ENCODE measurements at regions not wholly inside any gene's neighbourhood (a gene's known extent, or its start where the extent isn't known, plus 50 kb on each side); places are given as distances from the start of the nearest gene placed in this dataset.

- DNase-seq (ENCODE audit: low read depth in 2 of 2), result no peak
- H3K4me3 ChIP-seq (replicated peaks in 1 of 2; ENCODE audit: low read depth in 2 of 2, low read length in 2 of 2), result no peak overlapping the region
- TF ChIP-seq CTCF (IDR thresholded peaks at IDR 0.05; ENCODE audit: low read depth, low read length), result no peak
These were observed 112.5 kb upstream of the SMAD3 start for GRCh38 chr15:66952756-66953522.

- no peak for TF ChIP-seq CTCF (IDR thresholded peaks at IDR 0.05; ENCODE audit: low read depth, low read length)
- no peak overlapping the region for H3K4me3 ChIP-seq (replicated peaks in 1 of 2; ENCODE audit: low read depth in 2 of 2, low read length in 2 of 2)
- DNase-seq (ENCODE audit: low read depth in 2 of 2), result no peak
These were observed 111.7 kb upstream of the SMAD3 start for GRCh38 chr15:66953523-66954229.

GRCh38 chr15:66954601-66955000 lies 110.8 kb upstream of the SMAD3 start:
- H3K4me3 ChIP-seq (replicated peaks in 1 of 2; ENCODE audit: low read depth in 2 of 2, low read length in 2 of 2), result no peak overlapping the region
- DNase-seq (ENCODE audit: low read depth in 2 of 2), result no peak
- TF ChIP-seq CTCF (IDR thresholded peaks at IDR 0.05; ENCODE audit: low read depth, low read length), result no peak

- TF ChIP-seq CTCF (IDR thresholded peaks at IDR 0.05; ENCODE audit: low read depth, low read length), result no peak
- no peak overlapping the region for H3K4me3 ChIP-seq (replicated peaks in 1 of 2; ENCODE audit: low read depth in 2 of 2, low read length in 2 of 2)
- DNase-seq (ENCODE audit: low read depth in 2 of 2), result no peak
These were observed 110.3 kb upstream of the SMAD3 start for GRCh38 chr15:66955001-66955516.

- peak; percentile 34 to 76 for DNase-seq (ENCODE audit: low read depth in 2 of 2)
- no peak overlapping the region for H3K4me3 ChIP-seq (replicated peaks in 1 of 2; ENCODE audit: low read depth in 2 of 2, low read length in 2 of 2)
- TF ChIP-seq CTCF (IDR thresholded peaks at IDR 0.05; ENCODE audit: low read depth, low read length), result no peak
These were observed 109.4 kb upstream of the SMAD3 start for GRCh38 chr15:66955871-66956585.

GRCh38 chr15:66956672-66957430 lies 108.6 kb upstream of the SMAD3 start:
- H3K4me3 ChIP-seq (replicated peaks in 1 of 2; ENCODE audit: low read depth in 2 of 2, low read length in 2 of 2), result no peak overlapping the region
- no peak for DNase-seq (ENCODE audit: low read depth in 2 of 2)
- TF ChIP-seq CTCF (IDR thresholded peaks at IDR 0.05; ENCODE audit: low read depth, low read length), result no peak

Measured in cardiac fibroblast (primary cell).